HG03135 (cell line): ENCODE measurements at regions not wholly inside any gene's neighbourhood (a gene's known extent, or its start where the extent isn't known, plus 50 kb on each side); places are given as distances from the start of the nearest gene placed in this dataset.

Source experiments
- ATAC-seq: cut with Tn5 transposase; IDR thresholded peaks from one replicate; pipeline ENCODE4 v1.9.1; 2021; ENCODE audit warnings: mild to moderate bottlenecking, moderate library complexity; ENCODE audit not compliant: unreplicated experiment

DNA sequence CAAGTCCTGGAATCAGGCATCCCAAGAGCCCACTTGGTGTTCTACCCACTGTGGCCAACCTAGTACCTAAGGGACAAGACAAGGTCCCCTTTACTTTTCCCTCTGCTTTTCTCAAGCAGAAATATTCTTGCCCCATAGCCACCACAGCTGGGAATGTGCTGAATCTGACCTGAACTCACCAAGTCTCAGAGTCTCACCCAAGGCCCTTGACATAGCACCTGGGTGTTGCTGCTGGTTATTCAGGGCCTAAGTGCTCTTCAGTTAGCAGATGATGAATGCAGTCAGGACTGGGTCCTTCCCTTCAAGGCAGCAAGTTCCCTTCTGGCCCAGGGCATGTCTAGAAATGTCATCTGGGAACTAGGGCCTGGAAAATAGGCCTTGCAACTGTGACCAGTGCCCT, 201.8 kb upstream of the SERP2 start:
- ATAC-seq = no peak

DNA sequence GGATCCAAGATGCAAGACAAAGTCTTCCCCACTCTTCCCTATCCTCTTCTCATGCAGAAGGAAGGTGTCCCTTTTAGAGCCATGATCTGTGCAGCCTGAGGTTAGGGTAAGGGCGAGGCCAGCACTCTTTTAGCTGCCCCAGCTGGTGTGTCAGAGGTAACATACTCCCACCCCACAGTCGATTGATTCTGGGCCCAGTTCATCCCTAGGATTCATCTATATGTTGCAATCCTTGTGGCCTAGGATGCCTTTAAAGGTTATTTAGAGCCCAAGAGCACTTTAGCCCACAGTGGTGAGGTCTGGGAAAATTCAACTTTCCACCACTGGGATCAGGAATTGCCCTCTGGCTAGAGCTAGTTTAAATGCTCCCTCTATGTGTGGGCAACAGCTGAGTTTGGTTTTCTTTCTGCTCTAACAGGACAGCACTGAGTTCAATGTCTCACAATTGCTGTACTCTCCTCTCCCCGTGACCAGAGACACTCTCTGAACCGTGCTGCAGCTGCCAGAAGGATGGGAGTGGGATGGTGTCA, 201.3 kb upstream of the SERP2 start:
- ATAC-seq = no peak

DNA sequence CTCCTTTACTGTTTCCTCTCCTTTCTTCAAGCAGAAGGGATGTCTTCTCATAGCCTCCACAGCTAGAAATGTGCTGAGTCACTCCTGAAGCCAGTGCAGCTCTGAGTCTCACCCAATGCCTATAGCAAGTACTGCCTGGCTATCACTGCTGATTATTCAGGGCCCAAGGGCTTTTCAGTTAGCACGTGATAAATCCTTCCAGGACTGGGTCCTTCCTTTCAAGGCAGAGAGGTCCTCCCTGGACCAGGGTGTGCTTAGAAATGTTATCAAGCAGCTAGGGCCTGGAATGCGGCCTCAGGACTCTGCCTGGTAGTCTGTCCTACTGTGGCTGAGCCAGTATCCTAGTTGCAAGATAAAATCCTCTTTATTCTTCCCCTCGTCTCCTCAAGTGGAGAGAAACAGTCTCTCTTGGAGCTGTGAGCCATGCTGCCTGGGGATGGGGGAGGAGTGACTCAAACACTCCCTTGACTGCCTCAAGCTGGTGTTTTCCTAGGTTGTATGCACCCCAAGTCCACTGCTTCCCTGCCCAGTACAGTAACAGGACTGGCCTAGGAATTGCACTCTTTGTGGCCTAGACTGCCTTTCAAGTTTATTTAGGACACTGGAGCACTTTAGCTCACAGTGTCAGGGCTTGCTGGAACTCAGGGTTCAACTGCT, 198.7 kb upstream of the SERP2 start:
- no peak for ATAC-seq

DNA sequence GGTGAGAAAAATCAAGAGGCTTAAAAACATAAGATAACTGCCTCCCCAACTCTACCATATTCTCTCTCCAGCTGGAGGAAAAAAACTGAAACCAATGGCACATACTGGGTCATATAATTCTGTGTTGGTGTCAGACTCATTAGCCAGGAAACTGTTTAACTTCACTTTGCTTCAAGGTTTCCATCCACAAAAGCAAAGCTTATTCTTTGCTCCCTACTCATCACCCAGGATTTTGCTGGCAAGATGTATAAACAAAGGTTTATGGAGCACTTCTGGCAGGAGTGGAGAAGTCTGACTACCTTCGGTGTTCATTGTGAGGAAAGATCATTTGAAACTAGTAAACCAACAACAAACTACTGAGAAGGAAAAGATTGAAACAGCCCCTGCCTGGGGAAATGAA, 197.5 kb upstream of the SERP2 start:
- ATAC-seq = no peak

DNA sequence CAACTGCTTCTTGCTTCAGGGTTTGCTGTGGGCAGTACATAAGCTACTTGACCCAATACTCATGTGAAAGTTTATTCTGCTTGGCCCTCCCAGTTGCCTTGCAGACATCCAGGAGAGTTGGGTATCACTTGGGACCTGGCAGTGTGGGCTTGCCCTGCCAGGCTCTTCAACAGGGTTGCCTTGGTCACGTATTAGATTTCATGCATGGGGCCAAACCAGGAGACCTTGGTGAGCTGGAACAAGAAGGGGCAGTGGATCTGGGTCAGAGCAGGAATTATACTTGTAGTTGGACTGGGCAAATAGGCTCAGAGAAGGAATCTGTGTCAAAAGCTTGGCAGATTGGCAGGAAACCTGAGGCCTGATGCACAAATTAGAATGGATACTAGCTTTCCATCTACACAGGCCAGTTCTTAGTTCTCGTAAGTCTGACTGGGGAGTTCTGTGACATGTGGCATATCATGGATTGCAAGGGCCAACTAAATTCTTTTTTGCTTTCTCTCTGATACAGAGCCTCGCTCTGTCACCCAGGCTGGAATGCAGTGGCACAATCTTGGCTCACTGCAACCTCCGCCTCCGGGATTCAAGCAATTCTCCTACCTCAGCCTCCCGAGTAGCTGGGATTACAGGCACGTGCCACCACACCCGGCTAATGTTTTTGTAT, 192.6 kb upstream of the SERP2 start:
- ATAC-seq = no peak

DNA sequence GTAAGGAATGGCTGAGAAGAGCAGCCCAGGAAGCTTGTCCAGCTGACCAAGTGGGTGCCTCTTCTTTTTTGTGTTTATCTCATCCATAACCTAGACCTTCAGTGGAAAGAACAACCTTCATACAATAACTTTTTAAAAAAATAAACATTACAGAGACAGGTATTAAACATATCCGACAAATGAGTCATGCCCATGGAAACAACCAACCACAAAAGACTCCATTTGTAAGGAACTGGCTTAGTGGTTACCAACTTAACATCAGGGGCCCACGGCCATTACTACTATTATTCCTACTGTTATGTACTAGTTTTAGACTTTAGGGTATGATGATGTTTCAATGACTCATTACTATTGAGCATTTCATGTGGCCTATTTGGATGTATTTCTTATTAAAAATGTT, 191.7 kb upstream of the SERP2 start:
- ATAC-seq = no peak

DNA sequence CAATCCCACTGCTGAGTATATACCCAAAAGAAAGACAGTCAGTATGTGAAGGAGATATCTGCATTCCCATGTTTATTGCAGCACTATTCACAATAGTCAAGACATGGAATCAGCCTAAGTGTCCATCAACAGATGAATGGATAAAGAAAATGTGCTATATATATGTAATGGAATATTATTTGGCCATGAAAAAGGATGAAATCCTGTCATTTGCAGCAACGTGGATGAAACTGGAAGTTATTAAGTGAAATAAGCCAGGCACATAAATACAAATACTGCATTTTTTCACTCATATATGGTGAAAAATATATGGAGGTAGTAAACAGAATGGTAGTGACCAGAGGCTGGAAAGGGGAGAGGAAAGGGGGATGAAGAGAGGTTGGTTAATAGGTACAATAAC, 188.9 kb upstream of the SERP2 start:
- ATAC-seq = no peak

DNA sequence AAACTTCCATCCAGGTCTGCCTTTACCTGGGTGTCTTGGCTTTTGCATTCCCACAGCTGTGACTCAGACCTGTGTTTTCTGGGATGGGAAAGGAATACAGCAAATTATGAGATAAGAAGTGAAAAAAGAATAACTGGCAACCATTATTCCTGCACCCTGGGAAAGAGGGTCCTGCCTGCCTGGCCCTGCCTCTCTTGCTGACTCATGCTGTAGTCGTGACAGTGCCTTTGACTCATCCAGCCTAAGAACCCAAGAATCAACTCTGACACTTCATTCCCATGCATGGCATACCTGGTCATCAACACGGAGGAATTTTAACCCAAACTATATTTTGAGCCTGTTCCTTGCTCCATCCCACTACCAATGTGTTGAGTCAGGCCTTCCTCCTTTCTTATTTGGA, 185.4 kb upstream of the SERP2 start:
- ATAC-seq = no peak

DNA sequence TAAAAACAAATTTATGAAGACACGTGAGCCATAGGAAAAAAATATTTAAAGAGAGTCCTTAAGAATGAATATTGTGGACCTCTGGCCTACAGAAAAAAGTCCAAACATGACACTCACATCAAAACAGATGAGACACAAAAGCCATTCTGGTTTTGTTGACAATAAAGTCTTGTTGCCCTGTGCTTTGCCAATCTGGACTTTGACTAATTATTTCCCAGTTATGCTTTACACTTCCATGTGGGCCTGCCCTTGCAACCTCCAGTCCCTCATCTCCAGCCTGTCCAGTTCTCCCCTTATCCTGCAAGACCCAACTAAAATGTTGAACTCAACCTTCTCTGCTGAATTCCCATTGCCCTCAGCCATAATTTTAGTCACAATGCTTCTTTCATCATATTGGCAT, 184.5 kb upstream of the SERP2 start:
- no peak for ATAC-seq

DNA sequence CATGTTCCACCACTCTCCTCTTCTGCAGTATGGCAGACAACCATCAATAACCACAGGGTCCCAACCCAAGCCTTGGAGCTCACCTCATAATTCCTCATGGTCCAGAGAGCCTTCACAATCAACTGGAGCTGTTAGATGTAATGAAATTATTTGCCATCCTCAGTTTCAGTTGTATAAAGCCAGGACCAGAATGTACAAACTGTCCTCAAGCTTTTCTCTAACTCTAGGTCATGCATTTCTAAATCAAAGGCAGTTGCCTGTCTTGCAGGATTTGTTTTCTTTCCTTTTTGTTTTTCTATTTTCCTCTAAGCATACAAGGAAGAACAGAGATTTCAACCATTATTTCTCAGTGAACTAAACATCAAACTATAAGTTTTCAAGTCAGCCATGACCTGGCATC, 182.5 kb upstream of the SERP2 start:
- ATAC-seq = no peak

DNA sequence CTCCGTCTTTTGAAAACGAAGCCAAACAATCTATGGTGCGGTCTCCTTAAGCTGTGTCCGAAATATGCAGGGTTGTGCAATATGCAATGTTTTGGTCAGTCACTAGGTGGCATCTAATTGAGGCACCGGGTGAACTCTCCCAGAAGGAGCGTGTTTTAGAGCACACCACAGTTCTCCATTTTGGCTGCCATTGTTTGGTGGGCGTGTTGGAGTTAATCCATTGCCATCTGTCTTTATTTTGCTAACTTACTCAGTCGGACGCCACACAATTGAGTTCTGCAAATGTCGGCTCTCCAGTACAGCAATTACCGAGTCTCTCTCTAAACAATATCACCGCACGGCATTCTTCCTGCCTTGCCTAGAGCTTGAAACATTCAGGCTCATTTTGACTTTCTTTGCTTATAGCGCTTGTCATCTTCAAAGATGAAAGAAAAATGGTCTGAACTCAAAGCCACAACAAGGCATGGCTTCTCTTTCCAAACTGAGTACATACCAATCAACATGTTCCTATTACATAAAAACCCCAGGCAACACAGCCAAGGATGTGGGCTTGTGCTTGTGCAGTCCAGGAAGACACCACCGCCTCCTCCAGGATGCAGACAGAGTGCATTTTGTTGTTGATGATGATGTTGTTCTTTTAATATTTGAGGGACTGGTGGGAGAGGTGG, 182.0 kb upstream of the SERP2 start:
- no peak for ATAC-seq

DNA sequence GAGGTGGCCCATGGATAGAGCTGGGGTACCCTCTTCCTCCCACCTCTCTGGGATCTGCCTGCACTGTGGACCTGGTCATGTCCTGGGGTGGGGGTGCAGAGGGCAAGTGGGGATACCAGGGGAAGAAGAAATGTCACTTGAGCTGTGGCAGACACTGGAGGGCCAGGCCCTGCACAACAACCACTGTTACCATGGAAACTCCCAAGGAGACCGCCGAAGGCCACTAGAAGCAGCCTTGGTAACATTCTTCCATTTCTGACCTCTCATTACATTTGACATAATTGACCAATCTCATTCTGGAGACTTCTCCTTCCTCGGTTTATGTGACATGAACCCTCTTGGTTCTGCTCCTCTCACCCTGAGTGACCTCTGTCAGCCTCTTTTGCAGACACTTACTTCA, 179.9 kb upstream of the SERP2 start:
- ATAC-seq = no peak

DNA sequence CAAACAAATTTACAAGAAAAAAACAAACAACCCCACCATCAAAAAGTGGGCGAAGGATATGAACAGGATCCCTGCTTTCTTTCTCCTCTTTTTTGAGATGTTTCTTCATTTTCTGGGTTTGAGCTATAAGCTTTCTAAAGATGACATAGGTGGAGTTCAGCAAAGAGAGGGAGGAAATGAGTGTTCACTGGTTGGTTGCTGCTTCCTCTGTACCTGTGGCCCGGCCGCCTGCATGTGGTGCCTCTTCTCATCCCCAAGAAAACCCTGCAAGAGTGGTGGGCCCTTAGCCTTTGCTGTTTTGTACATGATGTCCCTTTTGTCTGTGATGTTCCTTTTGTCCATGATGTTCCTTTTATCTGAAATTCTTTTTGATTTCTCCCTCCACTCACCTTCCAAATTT, 178.4 kb upstream of the SERP2 start:
- no peak for ATAC-seq

DNA sequence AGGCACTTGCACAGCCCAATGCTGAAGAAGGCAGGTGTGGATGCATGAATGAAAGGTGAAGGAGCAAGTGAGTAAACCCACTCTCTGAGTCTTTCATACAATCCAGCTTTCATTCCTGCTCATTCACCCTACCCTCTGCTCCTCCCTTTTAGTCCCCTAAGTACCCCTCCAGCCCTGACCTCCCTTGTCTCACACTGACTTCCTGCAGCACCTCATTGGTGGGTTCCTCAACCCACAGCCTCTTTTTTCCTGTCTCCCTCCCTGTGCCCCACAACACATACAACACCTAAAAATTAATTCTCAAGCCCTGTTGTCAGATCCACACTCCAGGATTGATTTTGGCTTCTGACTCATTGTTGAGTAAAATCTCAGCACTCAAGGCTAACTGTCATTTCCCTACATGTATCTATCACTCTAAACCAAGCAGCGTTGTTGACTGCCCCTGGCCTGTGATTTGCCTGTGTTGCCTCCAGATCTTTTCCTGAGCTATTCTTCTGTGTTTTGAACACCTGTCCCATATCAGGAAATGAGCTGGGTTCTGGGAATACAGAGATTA, 177.3 kb upstream of the SERP2 start:
- no peak for ATAC-seq

DNA sequence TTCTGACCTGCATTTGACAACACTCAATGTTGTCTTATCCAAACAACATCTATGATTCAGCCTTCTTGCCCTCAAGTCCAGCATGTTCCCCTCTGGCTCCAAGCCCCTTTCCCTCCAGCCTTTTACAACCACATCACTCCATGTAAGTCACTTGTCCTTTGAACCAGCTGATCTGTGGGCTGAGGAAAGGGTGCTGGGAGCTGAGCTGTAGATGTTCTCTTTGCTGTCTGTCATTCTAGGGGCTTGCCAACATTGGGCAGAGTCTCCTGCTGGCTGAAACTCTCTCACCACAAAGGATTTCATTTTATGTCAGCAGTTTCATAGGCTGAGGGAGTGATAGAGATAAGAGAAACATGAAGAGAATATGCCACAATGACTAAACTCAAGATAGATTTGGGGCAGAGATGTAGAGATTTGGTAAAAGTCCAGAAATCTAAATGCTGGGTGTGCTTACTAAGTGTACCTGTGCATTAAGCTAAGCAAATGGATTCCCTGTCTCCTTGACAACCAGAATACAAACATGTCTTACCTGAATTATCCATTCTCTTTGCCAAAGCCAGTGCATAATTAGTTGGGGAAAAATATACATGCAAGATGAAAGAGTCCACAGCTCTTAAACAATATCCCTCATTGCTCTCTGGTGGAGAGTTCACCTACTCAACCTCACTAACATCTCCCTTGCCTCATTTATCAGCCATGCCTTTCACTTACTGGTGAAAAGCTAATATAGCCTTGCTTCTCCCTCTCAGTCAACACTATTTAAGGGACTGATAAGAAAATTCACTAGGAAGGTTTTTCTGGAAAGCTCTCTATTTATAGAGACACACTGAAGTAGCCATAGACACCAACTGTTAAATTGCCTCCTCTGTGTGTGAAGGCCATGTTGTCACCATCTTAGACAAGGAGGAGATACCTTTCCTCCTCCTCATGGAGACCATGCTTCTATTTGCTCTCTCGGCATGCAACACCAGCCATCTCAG, 175.5 kb upstream of the SERP2 start:
- no peak for ATAC-seq

DNA sequence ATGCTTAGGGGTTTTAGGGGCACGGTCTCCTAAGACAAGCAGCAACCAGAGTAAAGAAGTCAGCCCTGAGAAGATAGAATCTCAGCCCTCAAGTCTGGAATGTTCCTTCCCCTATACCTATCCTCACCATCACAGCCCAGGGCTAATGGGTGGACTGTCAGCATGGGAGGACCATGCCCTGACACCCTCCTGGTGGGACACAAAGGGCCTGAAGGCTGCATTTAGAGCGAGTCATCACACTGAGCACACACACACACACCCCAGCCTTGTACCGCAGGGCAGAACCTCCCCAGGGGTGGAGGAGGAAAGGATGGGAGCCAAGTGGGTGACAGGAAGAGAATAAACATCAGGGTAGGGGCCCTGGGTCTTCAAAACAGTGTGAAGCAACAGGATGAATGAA, 174.8 kb upstream of the SERP2 start:
- no peak for ATAC-seq

DNA sequence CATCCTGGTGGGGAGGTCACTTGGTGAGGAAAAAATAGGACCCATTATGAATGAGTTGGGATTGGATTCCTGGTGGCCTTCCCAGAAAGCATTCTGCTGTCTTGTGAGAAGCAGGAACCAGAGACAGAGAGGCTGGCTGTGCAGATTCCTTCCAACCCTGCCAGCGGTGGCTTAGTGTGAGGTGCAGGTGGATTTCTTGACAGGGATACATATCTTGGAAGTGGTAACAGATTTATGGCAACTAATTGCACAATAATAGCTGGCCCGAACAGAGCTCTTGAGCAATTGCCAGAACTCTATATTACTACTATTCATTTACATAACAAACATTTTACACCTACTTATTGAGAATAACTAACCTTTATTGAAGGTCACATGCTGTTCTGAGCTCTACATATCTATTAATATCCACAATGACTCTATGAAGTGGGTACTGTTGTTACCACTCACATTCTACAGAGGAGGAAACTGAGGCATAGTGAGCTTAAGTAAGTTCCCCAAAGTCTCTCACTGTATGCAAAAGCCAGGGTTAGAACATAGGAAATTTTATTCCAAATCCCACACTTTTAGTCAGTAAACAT, 173.9 kb upstream of the SERP2 start:
- ATAC-seq = no peak

DNA sequence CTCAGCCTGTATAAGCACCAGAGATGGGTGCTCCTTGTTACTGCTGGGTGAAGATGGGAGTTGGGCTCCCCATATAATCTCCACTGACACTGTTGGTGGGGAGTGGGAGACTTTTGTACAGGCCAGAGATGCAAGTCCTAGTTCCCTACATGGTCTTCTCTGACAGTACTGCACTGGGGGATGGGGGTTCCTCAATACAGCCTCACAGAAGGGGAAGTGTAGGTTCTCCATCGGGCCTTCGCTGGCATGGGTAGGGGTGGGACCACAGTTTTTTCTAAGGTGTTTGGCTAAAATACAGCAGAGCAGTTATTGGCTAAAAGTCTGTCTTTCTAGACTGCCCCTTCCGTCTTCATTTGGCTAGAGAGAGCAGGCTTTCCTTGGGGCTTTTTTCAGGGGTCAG, 167.2 kb upstream of the SERP2 start:
- no peak for ATAC-seq

DNA sequence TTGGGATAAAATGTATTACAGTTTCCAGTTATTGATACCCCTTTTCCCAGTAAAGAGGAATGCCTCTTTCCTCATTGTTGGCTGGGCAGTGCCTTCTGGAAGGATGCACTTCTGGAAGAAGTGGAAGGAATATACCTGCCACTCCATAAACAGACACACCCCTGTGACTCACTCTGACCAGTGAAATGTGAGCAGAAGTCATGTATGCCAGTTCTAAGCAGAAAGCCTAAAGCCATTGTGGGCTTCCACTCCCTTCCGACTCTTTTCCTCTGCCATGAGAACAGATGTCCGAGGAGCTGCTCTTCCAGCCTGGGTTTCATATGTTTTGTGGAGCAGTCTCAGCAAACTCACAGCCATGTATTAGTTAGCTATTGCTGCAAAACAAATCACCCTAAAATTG, 166.1 kb upstream of the SERP2 start:
- ATAC-seq = no peak

DNA sequence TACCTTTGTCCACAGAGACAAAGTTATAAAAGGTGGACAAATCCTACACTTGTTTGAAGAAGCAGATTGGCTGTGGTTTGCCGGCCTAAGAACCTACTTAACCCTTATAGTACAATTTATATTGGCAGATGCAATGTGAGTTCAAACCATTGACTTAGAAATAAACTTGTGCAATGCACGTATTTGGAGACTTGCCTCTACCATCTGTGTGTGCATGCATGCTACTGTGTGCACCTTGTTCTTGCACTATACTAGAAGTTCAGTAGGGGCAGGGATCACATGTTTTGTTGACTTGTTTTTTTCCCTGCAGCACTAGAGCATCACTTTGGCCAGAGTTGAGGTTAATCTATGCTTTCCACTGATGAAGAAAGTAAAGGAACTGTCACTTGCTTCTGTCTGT, 163.1 kb upstream of the SERP2 start:
- ATAC-seq = no peak
